Activated naive CD8-positive, alpha-beta T cell treated with anti-CD3 and anti-CD28 coated beads, Interleukin-2, amount 10 ng/mL, durations not matched to agents 7 days and 5 days (primary cell): ENCODE measurements at regions not wholly inside any gene's neighbourhood (a gene's known extent, or its start where the extent isn't known, plus 50 kb on each side); places are given as distances from the start of the nearest gene placed in this dataset.
"Not testable (repeated sequence)": the region's sequence is repeated elsewhere in the genome, so short reads cannot be mapped to it uniquely, and the experiment has no call there.

ENCODE experiments used
- ATAC-seq: fragments of 150-1000 bp; cut with Tn5 transposase; one replicate; pipeline ENCODE4 v1.10.0; 2021; ENCODE audit warnings: low read depth, moderate library complexity
- POLR2A ChIA-PET: fragments of 350-600 bp; sonication (Branson Sonifier 250); formaldehyde crosslinking; loops from one replicate; lab custom pipeline; 2021; ENCODE audit warnings: antibody characterized with exemption; lab: Charles Lee
- DNase-seq: peaks from one replicate; pipeline ENCODE4 v3.0.0; 2021
- H3K27ac Mint-ChIP-seq: one replicate; pipeline ENCODE4 v1.8.0; 2022; ENCODE audit warnings: mild to moderate bottlenecking, mixed read lengths
- H3K27me3 Mint-ChIP-seq: one replicate; pipeline ENCODE4 v1.8.0; 2022; ENCODE audit warnings: mild to moderate bottlenecking, moderate library complexity, mixed read lengths
- H3K36me3 Mint-ChIP-seq: one replicate; pipeline ENCODE4 v1.8.0; 2021; ENCODE audit warnings: mild to moderate bottlenecking, mixed read lengths
- H3K4me1 Mint-ChIP-seq: one replicate; pipeline ENCODE4 v1.8.0; 2021; ENCODE audit warnings: mixed read lengths
- H3K4me3 Mint-ChIP-seq: one replicate; pipeline ENCODE4 v1.8.0; 2022; ENCODE audit warnings: mild to moderate bottlenecking, moderate library complexity, mixed read lengths
- H3K9me3 Mint-ChIP-seq: one replicate; pipeline ENCODE4 v1.8.0; 2021; ENCODE audit warnings: mixed read lengths

- H3K4me3 Mint-ChIP-seq: no peak overlapping the region
- POLR2A ChIA-PET: no interaction called here
- no peaks in the 10 kb centered on the region for H3K4me1 Mint-ChIP-seq
- DNase-seq (no peak), ATAC-seq (no peak)
- no peaks in the 10 kb centered on the region for H3K27me3 Mint-ChIP-seq
- no peak overlapping the region for H3K27ac Mint-ChIP-seq
- peaks cover 2% of the 10 kb centered on the region for H3K9me3 Mint-ChIP-seq
- H3K36me3 Mint-ChIP-seq: no peaks in the 10 kb centered on the region
Observed at GRCh38 chr4:127239902-127240763, 392.6 kb upstream of the INTU start.

GRCh38 chr4:127240764-127241105 lies 392.0 kb upstream of the INTU start:
- Mint-ChIP-seq H3K27ac (no peak overlapping the region), H3K4me3 (no peak overlapping the region), H3K36me3 (no peaks in the 10 kb centered on the region), H3K9me3 (peaks cover under 1% of the 10 kb centered on the region), H3K4me1 (no peaks in the 10 kb centered on the region), H3K27me3 (no peaks in the 10 kb centered on the region)
- DNase-seq: no peak
- POLR2A ChIA-PET: no interaction called here
- ATAC-seq: no peak

GRCh38 chr4:127244515-127244914 lies 388.2 kb upstream of the INTU start:
- H3K27ac Mint-ChIP-seq: no peak overlapping the region
- DNase-seq (no peak), ATAC-seq (no peak)
- H3K27me3 Mint-ChIP-seq: no peaks in the 10 kb centered on the region
- POLR2A ChIA-PET: no interaction called here
- no peaks in the 10 kb centered on the region for H3K9me3 Mint-ChIP-seq
- H3K4me1 Mint-ChIP-seq: no peaks in the 10 kb centered on the region
- no peaks in the 10 kb centered on the region for H3K36me3 Mint-ChIP-seq
- no peak overlapping the region for H3K4me3 Mint-ChIP-seq

- POLR2A ChIA-PET: no interaction called here
- Mint-ChIP-seq H3K36me3 (no peaks in the 10 kb centered on the region), H3K4me1 (no peaks in the 10 kb centered on the region), H3K27me3 (no peaks in the 10 kb centered on the region), H3K4me3 (no peak overlapping the region), H3K9me3 (no peaks in the 10 kb centered on the region), H3K27ac (no peak overlapping the region)
- DNase-seq (no peak), ATAC-seq (no peak)
Observed at GRCh38 chr4:127246963-127247952, 385.5 kb upstream of the INTU start.

- ATAC-seq: no peak
- H3K4me1 Mint-ChIP-seq: no peaks in the 10 kb centered on the region
- H3K9me3 Mint-ChIP-seq: no peaks in the 10 kb centered on the region
- no peaks in the 10 kb centered on the region for H3K27me3 Mint-ChIP-seq
- no peaks in the 10 kb centered on the region for H3K36me3 Mint-ChIP-seq
- H3K4me3 Mint-ChIP-seq: no peak overlapping the region
- POLR2A ChIA-PET: no interaction called here
- DNase-seq: no peak
- H3K27ac Mint-ChIP-seq: no peak overlapping the region
Observed at GRCh38 chr4:127249066-127249766, 383.5 kb upstream of the INTU start.

- Mint-ChIP-seq H3K36me3 (no peaks in the 10 kb centered on the region), H3K9me3 (no peaks in the 10 kb centered on the region), H3K27ac (no peak overlapping the region), H3K4me3 (no peak overlapping the region), H3K27me3 (no peaks in the 10 kb centered on the region), H3K4me1 (no peaks in the 10 kb centered on the region)
- DNase-seq (no peak), ATAC-seq (no peak)
- POLR2A ChIA-PET: no interaction called here
Observed at GRCh38 chr4:127249767-127250108, 383.0 kb upstream of the INTU start.

GRCh38 chr4:127250577-127250976 lies 382.2 kb upstream of the INTU start:
- Mint-ChIP-seq H3K9me3 (no peaks in the 10 kb centered on the region), H3K27ac (no peak overlapping the region), H3K36me3 (no peaks in the 10 kb centered on the region), H3K4me1 (no peaks in the 10 kb centered on the region), H3K27me3 (no peaks in the 10 kb centered on the region), H3K4me3 (no peak overlapping the region)
- ATAC-seq (no peak), DNase-seq (no peak)
- POLR2A ChIA-PET: no interaction called here

GRCh38 chr4:127251423-127251822 lies 381.3 kb upstream of the INTU start:
- POLR2A ChIA-PET: no interaction called here
- no peak for ATAC-seq
- no peak for DNase-seq
- H3K9me3 Mint-ChIP-seq: no peaks in the 10 kb centered on the region
- no peaks in the 10 kb centered on the region for H3K4me1 Mint-ChIP-seq
- no peaks in the 10 kb centered on the region for H3K27me3 Mint-ChIP-seq
- H3K27ac Mint-ChIP-seq: no peak overlapping the region
- no peaks in the 10 kb centered on the region for H3K36me3 Mint-ChIP-seq
- no peak overlapping the region for H3K4me3 Mint-ChIP-seq

GRCh38 chr4:127256500-127256899 lies 376.3 kb upstream of the INTU start:
- Mint-ChIP-seq H3K27me3 (no peaks in the 10 kb centered on the region), H3K9me3 (peaks cover 2% of the 10 kb centered on the region), H3K27ac (no peak overlapping the region), H3K36me3 (no peaks in the 10 kb centered on the region), H3K4me1 (no peaks in the 10 kb centered on the region), H3K4me3 (no peak overlapping the region)
- DNase-seq (no peak), ATAC-seq (no peak)
- POLR2A ChIA-PET: no interaction called here

- Mint-ChIP-seq H3K9me3 (peaks cover 5% of the 10 kb centered on the region), H3K27me3 (no peaks in the 10 kb centered on the region), H3K36me3 (no peaks in the 10 kb centered on the region), H3K27ac (no peak overlapping the region), H3K4me3 (no peak overlapping the region), H3K4me1 (no peaks in the 10 kb centered on the region)
- POLR2A ChIA-PET: no interaction called here
- ATAC-seq (no peak), DNase-seq (no peak)
Observed at GRCh38 chr4:127261476-127261875, 371.3 kb upstream of the INTU start.

GRCh38 chr4:127268367-127268766 lies 364.4 kb upstream of the INTU start:
- no peak for ATAC-seq
- Mint-ChIP-seq H3K36me3 (no peaks in the 10 kb centered on the region), H3K4me3 (no peak overlapping the region), H3K4me1 (no peaks in the 10 kb centered on the region), H3K27ac (no peak overlapping the region), H3K9me3 (peaks cover 4% of the 10 kb centered on the region), H3K27me3 (no peaks in the 10 kb centered on the region)
- DNase-seq: no peak
- POLR2A ChIA-PET: no interaction called here

- DNase-seq, POLR2A ChIA-PET, H3K27me3 Mint-ChIP-seq, H3K36me3 Mint-ChIP-seq, ATAC-seq, H3K4me1 Mint-ChIP-seq, H3K4me3 Mint-ChIP-seq, H3K27ac Mint-ChIP-seq, H3K9me3 Mint-ChIP-seq: not testable (repeated sequence)
Observed at GRCh38 chr4:127277023-127277422, 355.7 kb upstream of the INTU start.

- Mint-ChIP-seq H3K27ac (no peak overlapping the region), H3K9me3 (no peaks in the 10 kb centered on the region), H3K27me3 (no peaks in the 10 kb centered on the region), H3K4me3 (no peak overlapping the region), H3K4me1 (no peaks in the 10 kb centered on the region), H3K36me3 (no peaks in the 10 kb centered on the region)
- POLR2A ChIA-PET: no interaction called here
- no peak for DNase-seq
- no peak for ATAC-seq
Observed at GRCh38 chr4:127284236-127284635, 348.5 kb upstream of the INTU start.
